Fibroblast of mammary gland (primary cell): ENCODE measurements at regions not wholly inside any gene's neighbourhood (a gene's known extent, or its start where the extent isn't known, plus 50 kb on each side); places are given as distances from the start of the nearest gene placed in this dataset.

Source experiments
- DNase-seq: peaks from one replicate; pipeline ENCODE4 v3.0.0-alpha.2; 2010; ENCODE audit warnings: low read depth
- H3K4me3 ChIP-seq: 2 replicates; pipeline ENCODE4 v1.5.1; 2011; ENCODE audit warnings: low read depth, mild to moderate bottlenecking, low read length, moderate library complexity; ENCODE audit not compliant: control insufficient read depth
- TF ChIP-seq, protein P1 (sequence below): conservative IDR thresholded peaks from 2 replicates; pipeline ENCODE4 v1.5.1; 2011; ENCODE audit warnings: low read depth, low read length, inconsistent platforms; ENCODE audit not compliant: control insufficient read depth, insufficient read depth

DNA sequence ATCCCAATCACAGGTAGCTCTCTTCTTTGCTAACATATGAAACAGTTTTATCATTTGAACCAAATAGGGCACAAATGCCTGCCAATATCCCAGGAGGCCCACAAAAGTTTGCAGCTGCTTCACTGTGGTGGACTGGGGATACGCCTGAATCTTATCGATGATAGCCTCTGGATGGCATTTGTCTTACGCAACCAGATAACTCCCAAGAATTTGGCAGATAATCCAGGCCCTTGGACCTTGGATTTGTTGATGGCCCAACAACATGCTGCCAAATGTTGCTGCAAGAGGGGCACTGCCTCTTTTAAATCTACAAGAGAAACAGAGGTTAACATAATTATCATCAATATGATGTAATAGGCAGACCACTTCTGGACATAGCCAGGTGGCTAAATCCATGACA, 587.1 kb upstream of the LRRTM4 start:
- DNase-seq, result no peak
- TF ChIP-seq, protein P1, sequence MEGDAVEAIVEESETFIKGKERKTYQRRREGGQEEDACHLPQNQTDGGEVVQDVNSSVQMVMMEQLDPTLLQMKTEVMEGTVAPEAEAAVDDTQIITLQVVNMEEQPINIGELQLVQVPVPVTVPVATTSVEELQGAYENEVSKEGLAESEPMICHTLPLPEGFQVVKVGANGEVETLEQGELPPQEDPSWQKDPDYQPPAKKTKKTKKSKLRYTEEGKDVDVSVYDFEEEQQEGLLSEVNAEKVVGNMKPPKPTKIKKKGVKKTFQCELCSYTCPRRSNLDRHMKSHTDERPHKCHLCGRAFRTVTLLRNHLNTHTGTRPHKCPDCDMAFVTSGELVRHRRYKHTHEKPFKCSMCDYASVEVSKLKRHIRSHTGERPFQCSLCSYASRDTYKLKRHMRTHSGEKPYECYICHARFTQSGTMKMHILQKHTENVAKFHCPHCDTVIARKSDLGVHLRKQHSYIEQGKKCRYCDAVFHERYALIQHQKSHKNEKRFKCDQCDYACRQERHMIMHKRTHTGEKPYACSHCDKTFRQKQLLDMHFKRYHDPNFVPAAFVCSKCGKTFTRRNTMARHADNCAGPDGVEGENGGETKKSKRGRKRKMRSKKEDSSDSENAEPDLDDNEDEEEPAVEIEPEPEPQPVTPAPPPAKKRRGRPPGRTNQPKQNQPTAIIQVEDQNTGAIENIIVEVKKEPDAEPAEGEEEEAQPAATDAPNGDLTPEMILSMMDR, result no peak
- H3K4me3 ChIP-seq, result no peak overlapping the region

DNA sequence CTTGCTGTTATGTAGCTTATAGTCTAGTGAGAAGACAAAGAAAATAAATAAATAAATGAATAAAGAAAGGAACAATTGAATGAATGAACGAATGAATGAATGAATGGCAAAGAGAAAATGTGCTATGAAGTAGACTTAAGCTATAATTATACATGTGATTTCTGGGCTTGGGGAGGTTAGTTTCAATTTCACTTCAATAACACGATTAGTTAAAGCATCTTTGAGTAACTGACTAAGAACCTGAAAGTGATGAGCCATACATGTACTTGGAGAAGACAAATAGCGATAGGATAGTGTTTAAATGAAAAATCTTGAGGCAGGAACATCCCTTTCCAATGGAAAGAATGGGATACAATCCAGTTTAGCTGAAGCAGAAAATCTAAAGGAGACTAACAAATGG, 593.1 kb upstream of the LRRTM4 start:
- no peak for DNase-seq
- TF ChIP-seq, protein P1, result no peak
- no peak overlapping the region for H3K4me3 ChIP-seq

DNA sequence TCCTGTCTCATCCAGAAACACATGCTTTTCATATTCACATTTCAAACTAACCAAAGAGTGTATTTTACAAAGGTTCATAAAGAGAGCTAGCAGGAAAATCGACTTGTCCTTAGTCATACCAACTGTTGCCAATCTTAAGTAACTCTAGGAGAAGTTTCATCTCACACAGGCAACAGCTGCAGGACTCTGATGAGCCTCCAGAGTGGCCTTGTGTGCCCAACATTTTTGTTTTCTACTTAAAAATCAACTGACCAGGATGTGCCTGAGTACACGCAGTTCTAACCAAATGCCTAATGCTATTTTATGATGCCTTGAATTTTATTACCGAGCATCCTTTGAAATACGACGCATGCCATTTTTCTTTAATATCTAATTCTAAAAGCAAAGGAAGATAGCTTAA, 595.9 kb upstream of the LRRTM4 start:
- no peak overlapping the region for H3K4me3 ChIP-seq
- TF ChIP-seq, protein P1, result no peak
- DNase-seq, result no peak

DNA sequence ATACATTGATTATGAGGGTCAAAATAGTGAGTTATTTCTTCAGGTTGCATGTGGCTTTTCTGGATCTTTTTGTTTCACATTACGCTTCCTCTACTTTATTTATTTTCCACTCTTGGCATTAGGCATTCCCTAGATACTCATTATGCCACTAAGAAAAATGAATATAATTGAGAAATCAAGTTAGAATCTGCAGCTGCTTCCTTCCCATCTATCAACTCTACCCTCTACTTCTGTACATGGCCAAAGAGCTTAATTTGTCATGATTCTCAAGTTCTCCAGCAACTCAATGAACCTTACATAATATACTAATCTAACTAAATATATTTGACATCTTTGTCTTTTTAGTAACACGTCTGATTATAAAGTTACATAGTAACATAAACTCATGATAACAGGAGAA, 598.1 kb upstream of the LRRTM4 start:
- TF ChIP-seq, protein P1, result no peak
- no peak overlapping the region for H3K4me3 ChIP-seq
- DNase-seq, result no peak

DNA sequence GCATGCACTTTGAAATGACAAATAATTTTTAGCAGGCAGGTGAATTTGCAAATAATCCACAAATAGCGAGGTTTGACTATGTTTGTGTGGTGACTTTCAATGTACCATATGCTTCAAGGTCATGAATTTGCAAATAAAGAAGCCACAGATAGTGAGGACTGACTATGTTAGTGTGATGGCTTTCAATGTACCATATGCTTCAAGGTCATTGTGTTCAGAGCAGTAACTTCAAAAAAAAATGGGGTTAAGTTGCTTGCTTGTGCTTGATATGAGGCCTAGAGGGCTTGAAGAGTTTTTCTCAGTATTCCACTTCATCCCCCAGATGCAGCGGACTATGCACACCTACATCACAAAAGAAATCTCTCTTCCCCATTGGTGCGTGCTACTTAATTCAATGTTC, 602.9 kb upstream of the LRRTM4 start:
- TF ChIP-seq, protein P1, result no peak
- H3K4me3 ChIP-seq, result no peak overlapping the region
- no peak for DNase-seq

DNA sequence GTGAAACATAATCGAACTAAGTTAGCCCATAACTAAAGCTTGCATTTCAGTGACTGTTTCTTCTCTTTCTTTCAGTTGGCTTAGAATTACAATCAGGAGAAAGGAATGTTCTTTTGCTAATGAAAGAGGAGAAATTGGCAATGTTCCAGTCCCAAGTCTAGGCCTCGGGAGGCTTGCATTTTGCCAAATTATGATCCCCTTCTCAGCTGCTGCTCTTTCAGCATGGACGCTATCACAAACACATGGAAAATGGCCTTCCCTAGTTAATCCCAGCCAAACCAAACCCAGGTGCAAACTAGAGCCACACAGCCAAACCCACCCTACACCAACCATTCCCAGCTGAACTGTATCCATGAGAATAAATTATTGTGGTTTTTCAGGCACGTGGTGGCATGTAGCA, 605.2 kb upstream of the LRRTM4 start:
- H3K4me3 ChIP-seq, result no peak overlapping the region
- no peak for DNase-seq
- TF ChIP-seq, protein P1, result no peak
